CD14-positive monocyte (primary cell): ENCODE measurements at regions not wholly inside any gene's neighbourhood (a gene's known extent, or its start where the extent isn't known, plus 50 kb on each side); places are given as distances from the start of the nearest gene placed in this dataset.

Source experiments
- DNase-seq, 3 donors: peaks; one replicate each; pipeline ENCODE4 v3.0.0-alpha.2; 2011 to 2022
- H2AFZ ChIP-seq: 2 replicates; pipeline ENCODE4 v1.6.0; 2012; ENCODE audit warnings: mild to moderate bottlenecking, low read depth, low read length, inconsistent platforms; ENCODE audit not compliant: insufficient read depth, poor library complexity, severe bottlenecking
- H3K27ac ChIP-seq, 2 donors: 1 replicate in 1 of 2; 2 replicates in 1 of 2; pipeline ENCODE4 v1.5.1; 2012 to 2013; ENCODE audit warnings: low read length in 2 of 2, control low read depth in 1 of 2, inconsistent platforms in 1 of 2, low read depth in 1 of 2, mild to moderate bottlenecking in 1 of 2
- H3K27me3 ChIP-seq, 2 donors: one replicate each; pipeline versions ENCODE4 v1.6.0 to v1.6.1; 2011 to 2013; ENCODE audit warnings: low read length in 2 of 2; ENCODE audit not compliant: control insufficient read depth in 2 of 2, insufficient read depth in 2 of 2
- H3K36me3 ChIP-seq, 2 donors: replicated peaks in 1 of 2; 1 replicate in 1 of 2; 2 replicates in 1 of 2; pipeline versions ENCODE4 v1.5.1 to v1.6.1; 2012 to 2013; ENCODE audit warnings: low read length in 2 of 2, control low read depth in 1 of 2, inconsistent platforms in 1 of 2, mild to moderate bottlenecking in 1 of 2; ENCODE audit not compliant: insufficient read depth in 2 of 2, control insufficient read depth in 1 of 2
- H3K4me1 ChIP-seq, 2 donors: 1 replicate in 1 of 2; 2 replicates in 1 of 2; pipeline versions ENCODE4 v1.5.1 to v1.6.1; 2012 to 2013; ENCODE audit warnings: low read length in 2 of 2, control low read depth in 1 of 2, inconsistent platforms in 1 of 2, mild to moderate bottlenecking in 1 of 2, moderate library complexity in 1 of 2; ENCODE audit not compliant: insufficient read depth in 2 of 2, control insufficient read depth in 1 of 2
- H3K4me2 ChIP-seq: replicated peaks from 2 replicates; pipeline ENCODE3; 2012; ENCODE audit warnings: low read length, moderate library complexity, mild to moderate bottlenecking; ENCODE audit not compliant: poor library complexity, severe bottlenecking; ENCODE audit errors: extremely low read depth
- H3K4me3 ChIP-seq, 3 experiments: fragments of 200-600 bp in 1 of 3; sonication (generic) in 1 of 3; replicated peaks in 1 of 3; 1 replicate in 2 of 3; 2 replicates in 1 of 3; pipeline ENCODE4 v1.5.1; 2011 to 2013; ENCODE audit warnings: low read length in 3 of 3, mild to moderate bottlenecking in 3 of 3, control low read depth in 2 of 3, low read depth in 2 of 3, inconsistent platforms in 1 of 3, moderate library complexity in 1 of 3
- H3K79me2 ChIP-seq: 2 replicates; pipeline ENCODE4 v1.6.0; 2012; ENCODE audit warnings: mild to moderate bottlenecking, control low read depth, inconsistent platforms, low read length, moderate library complexity; ENCODE audit not compliant: insufficient read depth
- H3K9ac ChIP-seq: 2 replicates; pipeline ENCODE4 v1.6.0; 2017; ENCODE audit warnings: low read length, mild to moderate bottlenecking; ENCODE audit not compliant: insufficient read depth, poor library complexity, severe bottlenecking
- H3K9me3 ChIP-seq, 2 donors: replicated peaks in 1 of 2; 1 replicate in 1 of 2; 2 replicates in 1 of 2; pipeline versions ENCODE4 v1.5.1 to v1.6.1; 2012 to 2013; ENCODE audit warnings: low read length in 2 of 2, control low read depth in 1 of 2; ENCODE audit not compliant: control insufficient read depth in 1 of 2, insufficient read depth in 1 of 2
- H4K20me1 ChIP-seq: 2 replicates; pipeline ENCODE4 v1.6.0; 2012; ENCODE audit warnings: mild to moderate bottlenecking, low read length, control low read depth, moderate library complexity; ENCODE audit not compliant: insufficient read depth
- H3K27ac Mint-ChIP-seq, 7 donors: one replicate each; pipeline ENCODE4 v1.8.0; 2020; ENCODE audit warnings: mild to moderate bottlenecking in 7 of 7, mixed read lengths in 7 of 7, moderate library complexity in 6 of 7, inconsistent platforms in 2 of 7
- H3K27me3 Mint-ChIP-seq, 3 donors: one replicate each; pipeline ENCODE4 v1.8.0; 2021 to 2022; ENCODE audit warnings: low read depth in 3 of 3, mild to moderate bottlenecking in 3 of 3, mixed read lengths in 3 of 3, moderate library complexity in 3 of 3, inconsistent platforms in 1 of 3
- H3K36me3 Mint-ChIP-seq, 2 donors: one replicate each; pipeline ENCODE4 v1.8.0; 2020; ENCODE audit warnings: mixed read lengths in 2 of 2, inconsistent platforms in 1 of 2, mild to moderate bottlenecking in 1 of 2
- H3K4me1 Mint-ChIP-seq: one replicate; pipeline ENCODE4 v1.8.0; 2020; ENCODE audit warnings: mild to moderate bottlenecking, mixed read lengths
- H3K4me3 Mint-ChIP-seq, 2 donors: one replicate each; pipeline ENCODE4 v1.8.0; 2020; ENCODE audit warnings: mild to moderate bottlenecking in 2 of 2, mixed read lengths in 2 of 2, moderate library complexity in 1 of 2
- H3K9me3 Mint-ChIP-seq, 7 donors: one replicate each; pipeline ENCODE4 v1.8.0; 2020 to 2022; ENCODE audit warnings: mixed read lengths in 7 of 7, mild to moderate bottlenecking in 6 of 7, moderate library complexity in 6 of 7, inconsistent platforms in 2 of 7
- CTCF ChIP-seq: fragments of 200-600 bp; IDR thresholded peaks from one replicate; pipeline ENCODE4 v1.8.0; 2022; ENCODE audit warnings: antibody characterized with exemption, mild to moderate bottlenecking
- WGBS: methylation state at CpG from one replicate; pipeline ENCODE4 v1.1.5; 2013; ENCODE audit warnings: missing lambda C conversion rate; ENCODE audit not compliant: insufficient coverage; 5-methylcytosine and 5-hydroxymethylcytosine counted together
- intact Hi-C, 2 donors: fragments of 100-400 bp; cut with micrococcal nuclease; formaldehyde crosslinking; loops; one replicate each; pipeline versions ENCODE4 v1.15.0 to v1.15.1; 2023

DNA sequence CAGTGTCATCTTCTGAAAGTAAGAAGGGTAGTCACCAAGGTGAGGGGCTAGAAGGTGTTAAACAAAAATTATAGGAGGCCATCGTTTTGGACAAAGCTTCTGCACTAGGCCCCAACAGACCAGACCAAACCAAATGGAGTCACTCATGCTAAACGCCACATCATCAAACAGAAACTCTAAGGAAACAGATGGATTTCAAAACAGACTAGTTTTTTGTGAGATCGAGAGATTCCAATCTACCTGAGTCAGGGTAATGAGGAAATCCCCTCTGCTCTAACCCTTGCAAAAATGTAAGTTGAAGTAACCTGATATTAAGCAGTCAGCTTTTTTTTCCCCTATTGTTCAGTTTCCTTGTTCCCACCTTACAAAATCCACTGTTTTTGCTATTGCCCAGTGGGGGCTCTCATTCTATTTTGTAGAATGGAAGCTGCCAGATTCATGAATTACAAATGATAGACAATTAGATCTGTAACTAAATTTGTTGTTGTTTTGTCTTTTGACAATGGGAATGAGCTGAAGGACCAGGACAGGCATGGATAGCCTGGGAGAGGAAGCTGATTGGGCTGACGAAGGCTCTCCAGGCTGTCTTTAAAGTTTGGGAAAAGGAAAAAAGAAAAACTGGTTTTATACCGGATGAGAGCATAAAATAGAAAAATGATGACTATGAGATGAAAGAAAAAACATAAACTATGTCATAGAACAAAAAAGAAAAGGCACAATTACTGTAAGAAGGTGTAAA is 94.7 kb upstream of the ADAMTSL1 start:
- WGBS, result no CpG with 5 or more reads among the region's 5 CpGs
- intact Hi-C loops, result no loop called here
- H3K79me2 ChIP-seq, result no peaks in the 10 kb centered on the region
- no peak overlapping the region for H3K4me2 ChIP-seq
- no peak overlapping the region for H2AFZ ChIP-seq
- Mint-ChIP-seq H3K9me3 (peaks cover 0 to 15% (median 3%) of the 10 kb centered on the region in 7 donors), H3K4me3 (no peak overlapping the region), H3K36me3 (no peaks in the 10 kb centered on the region), H3K27ac (no peak overlapping the region), H3K4me1 (no peaks in the 10 kb centered on the region), H3K27me3 (peaks cover 0 to 4% (median 0%) of the 10 kb centered on the region in 3 donors)
- no peaks in the 10 kb centered on the region for H3K9me3 ChIP-seq
- no peak overlapping the region for H3K4me3 ChIP-seq
- H3K27me3 ChIP-seq, result no peaks in the 10 kb centered on the region
- H3K9ac ChIP-seq, result no peak overlapping the region
- no peak overlapping the region for H3K27ac ChIP-seq
- H4K20me1 ChIP-seq, result no peaks in the 10 kb centered on the region
- H3K4me1 ChIP-seq, result no peaks in the 10 kb centered on the region
- TF ChIP-seq CTCF, result no peak
- H3K36me3 ChIP-seq, result no peaks in the 10 kb centered on the region
- no peak for DNase-seq

GRCh38 chr9:18382243-18382642 is 91.7 kb upstream of the ADAMTSL1 start:
- peaks cover 0 to 4% (median 0%) of the 10 kb centered on the region in 3 donors for H3K27me3 Mint-ChIP-seq
- no peaks in the 10 kb centered on the region for H3K27me3 ChIP-seq
- H3K4me2 ChIP-seq, result no peak overlapping the region
- H2AFZ ChIP-seq, result no peak overlapping the region
- no peak overlapping the region for H3K4me3 ChIP-seq
- no peak for TF ChIP-seq CTCF
- H3K36me3 ChIP-seq, result no peaks in the 10 kb centered on the region
- H3K4me1 ChIP-seq, result no peaks in the 10 kb centered on the region
- no peaks in the 10 kb centered on the region for H3K4me1 Mint-ChIP-seq
- H3K9me3 ChIP-seq, result no peaks in the 10 kb centered on the region
- no peak overlapping the region for H3K27ac Mint-ChIP-seq
- no peaks in the 10 kb centered on the region for H4K20me1 ChIP-seq
- no peak overlapping the region for H3K4me3 Mint-ChIP-seq
- DNase-seq, result no peak
- intact Hi-C loops, result no loop called here
- H3K27ac ChIP-seq, result no peak overlapping the region
- H3K79me2 ChIP-seq, result no peaks in the 10 kb centered on the region
- no peaks in the 10 kb centered on the region for H3K36me3 Mint-ChIP-seq
- H3K9ac ChIP-seq, result no peak overlapping the region
- no CpG with 5 or more reads among the region's 4 CpGs for WGBS
- peaks cover 0 to 8% (median 0%) of the 10 kb centered on the region in 7 donors for H3K9me3 Mint-ChIP-seq
